ENCODE measurements at regions not wholly inside any gene's neighbourhood (a gene's known extent, or its start where the extent isn't known, plus 50 kb on each side); places are given as distances from the start of the nearest gene placed in this dataset.
"Not testable (repeated sequence)": the region's sequence is repeated elsewhere in the genome, so short reads cannot be mapped to it uniquely, and the experiment has no call there.

DNA sequence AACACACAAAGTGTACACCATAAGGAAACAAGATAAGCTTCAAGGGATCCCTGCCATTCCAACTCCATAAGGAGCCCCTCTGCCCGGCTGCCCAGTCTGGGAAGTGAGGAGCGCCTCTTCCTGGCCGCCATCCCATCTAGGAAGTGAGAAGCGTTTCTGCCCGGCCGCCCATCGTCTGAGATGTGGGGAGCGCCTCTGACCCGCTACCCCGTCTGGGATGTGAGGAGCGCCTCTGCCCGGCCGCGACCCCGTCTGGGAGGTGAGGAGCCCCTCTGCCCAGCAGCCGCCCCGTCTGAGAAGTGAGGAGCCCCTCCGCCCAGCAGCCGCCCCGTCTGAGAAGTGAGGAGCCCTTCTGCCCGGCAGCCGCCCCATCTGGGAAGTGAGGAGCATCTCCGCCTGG lies 51.8 kb upstream of the KLHL4 start:
- TF ChIP-seq, protein P1, sequence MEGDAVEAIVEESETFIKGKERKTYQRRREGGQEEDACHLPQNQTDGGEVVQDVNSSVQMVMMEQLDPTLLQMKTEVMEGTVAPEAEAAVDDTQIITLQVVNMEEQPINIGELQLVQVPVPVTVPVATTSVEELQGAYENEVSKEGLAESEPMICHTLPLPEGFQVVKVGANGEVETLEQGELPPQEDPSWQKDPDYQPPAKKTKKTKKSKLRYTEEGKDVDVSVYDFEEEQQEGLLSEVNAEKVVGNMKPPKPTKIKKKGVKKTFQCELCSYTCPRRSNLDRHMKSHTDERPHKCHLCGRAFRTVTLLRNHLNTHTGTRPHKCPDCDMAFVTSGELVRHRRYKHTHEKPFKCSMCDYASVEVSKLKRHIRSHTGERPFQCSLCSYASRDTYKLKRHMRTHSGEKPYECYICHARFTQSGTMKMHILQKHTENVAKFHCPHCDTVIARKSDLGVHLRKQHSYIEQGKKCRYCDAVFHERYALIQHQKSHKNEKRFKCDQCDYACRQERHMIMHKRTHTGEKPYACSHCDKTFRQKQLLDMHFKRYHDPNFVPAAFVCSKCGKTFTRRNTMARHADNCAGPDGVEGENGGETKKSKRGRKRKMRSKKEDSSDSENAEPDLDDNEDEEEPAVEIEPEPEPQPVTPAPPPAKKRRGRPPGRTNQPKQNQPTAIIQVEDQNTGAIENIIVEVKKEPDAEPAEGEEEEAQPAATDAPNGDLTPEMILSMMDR (IDR thresholded peaks at IDR 0.05), result not testable (repeated sequence)
- TF ChIP-seq MAX (IDR thresholded peaks at IDR 0.05; ENCODE audit: low read depth); SMC3 (IDR thresholded peaks at IDR 0.05; ENCODE audit: low read depth, low read length); NFIC (IDR thresholded peaks at IDR 0.05; ENCODE audit: borderline replicate concordance); CHD2 (IDR thresholded peaks at IDR 0.05; ENCODE audit: low read length, partially characterized antibody); TCF12 (IDR thresholded peaks at IDR 0.05); MEF2A (IDR thresholded peaks at IDR 0.05; ENCODE audit: borderline replicate concordance, low read depth); FOXM1 (IDR thresholded peaks at IDR 0.05; ENCODE audit: low read depth); ZBTB33 (IDR thresholded peaks at IDR 0.05; ENCODE audit: borderline replicate concordance, low read depth); RAD21 (IDR thresholded peaks at IDR 0.05; ENCODE audit: low read length); EZH2phosphoT487 (IDR thresholded peaks at IDR 0.05; ENCODE audit: borderline replicate concordance, low read depth); POLR2AphosphoS5 (IDR thresholded peaks at IDR 0.05; ENCODE audit: low read depth, low read length); SIN3A (IDR thresholded peaks at IDR 0.05; ENCODE audit: borderline replicate concordance, low read depth, low read length): not testable (repeated sequence)
